Smooth muscle cell of the brain vasculature (primary cell): ENCODE measurements at regions not wholly inside any gene's neighbourhood (a gene's known extent, or its start where the extent isn't known, plus 50 kb on each side); places are given as distances from the start of the nearest gene placed in this dataset.

ENCODE experiments used
- DNase-seq: peaks from one replicate; pipeline ENCODE4 v3.0.0-alpha.2; 2012; ENCODE audit warnings: low read depth, low spot score

DNA sequence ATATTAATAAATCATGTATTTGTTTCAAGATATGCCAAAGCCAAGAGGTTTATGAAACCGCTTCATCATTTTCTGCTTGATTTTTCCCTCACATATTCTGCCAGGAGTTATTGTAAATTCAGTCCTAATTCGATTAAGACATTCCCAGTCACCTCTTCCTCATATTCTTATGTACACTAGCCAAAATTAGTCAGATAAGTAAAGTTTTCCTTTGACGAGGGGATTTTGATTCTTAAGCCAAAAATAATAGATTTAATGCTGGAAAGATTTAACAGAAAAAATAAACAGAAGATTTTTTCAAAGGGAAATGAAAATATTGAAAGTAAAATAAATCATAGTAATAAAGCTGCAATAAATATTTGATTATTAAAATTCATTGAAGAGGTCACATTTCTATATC is 51.0 kb upstream of the VEGFC start:
- DNase-seq: no peak

DNA sequence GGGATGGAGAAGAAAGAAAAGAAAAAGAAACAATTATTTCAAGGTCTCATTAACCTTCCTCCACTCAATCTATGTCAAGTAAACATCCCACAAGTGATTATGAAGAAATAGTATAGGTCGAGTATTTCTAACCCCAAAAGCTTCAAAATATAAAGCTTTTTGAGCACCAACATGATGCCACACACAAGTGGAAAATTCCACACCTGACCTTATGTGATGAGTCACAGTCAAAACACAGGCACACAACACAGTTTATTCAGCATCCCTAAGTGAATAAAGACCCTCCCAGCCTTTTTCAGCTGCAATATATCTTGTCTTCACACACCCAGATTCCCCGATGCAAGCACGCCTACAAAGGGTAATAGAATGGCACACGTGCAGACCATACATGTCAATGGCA is 51.7 kb upstream of the VEGFC start:
- DNase-seq: no peak

DNA sequence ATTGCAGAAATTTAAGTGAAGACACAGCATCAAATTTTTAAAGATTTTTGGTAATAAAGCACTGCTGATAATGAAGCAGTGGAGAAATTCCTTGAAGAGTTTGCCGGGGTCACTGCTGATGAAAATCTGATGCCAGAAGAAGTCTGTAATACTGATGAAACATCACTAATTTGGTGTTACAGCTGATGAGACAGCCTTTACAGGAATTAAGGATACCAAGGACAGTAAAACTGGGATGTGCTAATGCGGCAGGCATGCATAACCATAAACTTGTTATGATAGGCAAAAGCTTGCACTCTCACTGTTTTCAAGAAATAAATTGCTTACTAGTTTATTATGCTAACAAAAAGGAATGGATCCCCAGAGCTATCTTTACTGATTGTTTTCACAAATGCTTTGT is 52.9 kb upstream of the VEGFC start:
- DNase-seq: no peak

DNA sequence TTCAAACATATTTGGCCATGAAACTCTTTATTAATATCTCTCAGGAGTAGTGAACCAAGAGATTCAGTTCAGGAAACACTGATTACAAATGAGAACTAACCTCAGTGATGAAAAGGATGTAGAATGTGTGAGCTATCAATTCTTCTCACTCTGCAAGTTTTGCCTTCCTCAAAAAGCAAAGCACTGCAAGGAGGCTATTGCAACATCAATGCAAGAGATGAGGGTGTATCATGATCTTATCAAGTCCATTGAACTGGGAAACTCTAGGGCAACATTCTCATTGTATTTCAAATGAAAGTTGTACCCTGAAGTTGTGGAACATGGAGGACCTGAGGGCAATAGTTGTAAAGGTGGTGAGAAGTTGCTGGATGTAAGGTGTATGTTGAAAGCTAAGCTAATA is 56.4 kb upstream of the VEGFC start:
- no peak for DNase-seq

DNA sequence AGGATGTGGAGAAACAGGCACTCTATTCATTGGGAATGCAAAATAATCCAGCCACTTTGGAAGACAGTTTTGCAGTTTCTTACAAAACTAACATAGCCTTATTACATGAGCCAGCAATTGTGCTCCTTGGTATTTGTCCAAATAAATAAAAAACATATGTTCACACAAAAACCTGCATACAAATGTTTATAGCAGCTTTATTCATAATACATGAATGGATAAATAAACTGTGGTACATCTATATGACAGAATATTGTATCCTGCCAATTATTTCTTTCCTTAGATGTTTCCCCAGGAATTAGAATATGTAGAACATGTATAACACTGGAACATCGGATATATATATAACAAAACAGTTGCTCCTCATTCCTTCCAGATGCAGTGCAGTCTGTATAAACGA is 57.7 kb upstream of the VEGFC start:
- DNase-seq: no peak

DNA sequence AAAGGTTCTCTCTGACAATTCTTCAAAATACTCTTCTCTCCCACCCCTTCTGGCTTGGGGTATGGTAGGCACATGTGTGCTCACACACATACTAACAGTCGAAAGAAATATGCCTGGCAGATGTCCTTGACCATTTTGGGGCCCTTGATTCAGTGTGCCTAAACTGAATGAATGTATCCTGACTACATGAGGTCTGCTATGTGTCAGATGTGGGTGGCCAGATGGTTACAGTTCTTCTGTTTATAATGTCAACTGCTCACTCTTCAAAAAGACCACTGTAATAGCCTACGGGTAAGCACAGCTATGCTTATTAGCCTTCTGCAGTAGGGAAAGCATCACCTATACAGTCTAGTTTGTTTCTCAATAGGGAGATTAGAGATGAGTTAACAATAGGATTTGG is 63.7 kb upstream of the VEGFC start:
- DNase-seq: no peak

DNA sequence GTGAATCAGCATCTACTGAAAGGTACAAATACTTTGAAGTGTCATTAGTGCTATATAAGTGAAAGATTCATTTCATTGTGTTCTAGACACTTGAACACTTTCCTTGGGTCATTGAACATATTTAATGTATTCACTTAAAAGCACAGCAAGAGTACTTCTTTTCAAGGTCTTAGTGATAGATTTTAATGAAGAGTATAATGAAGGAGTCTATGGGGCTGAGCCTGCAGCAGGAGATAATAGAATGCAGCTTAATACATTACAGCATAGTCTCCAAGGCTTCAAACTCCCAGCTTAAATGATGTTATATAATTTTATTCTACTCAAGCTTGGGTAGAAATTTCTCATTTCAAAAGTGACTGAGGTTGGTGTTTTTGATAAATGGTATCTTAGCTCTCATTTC is 66.1 kb upstream of the VEGFC start:
- no peak for DNase-seq

DNA sequence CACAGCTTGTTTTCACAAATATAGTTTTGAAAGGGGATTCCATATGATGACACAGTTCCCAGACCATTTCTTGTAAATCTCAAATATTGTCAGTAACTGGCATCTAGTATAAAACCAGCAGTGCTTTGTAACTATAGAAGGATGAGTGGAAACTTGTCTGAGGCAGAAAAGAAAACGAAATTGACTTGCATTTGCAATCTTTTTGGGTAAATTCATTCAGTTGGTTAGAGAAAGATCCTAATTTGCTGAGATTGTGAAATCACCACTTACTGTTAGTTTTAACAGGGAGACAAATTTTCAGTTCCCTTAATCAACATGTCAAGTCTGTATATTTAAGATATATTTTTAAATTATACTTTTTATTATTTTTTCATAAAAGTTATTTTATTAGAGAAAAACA is 71.5 kb upstream of the VEGFC start:
- DNase-seq: no peak

DNA sequence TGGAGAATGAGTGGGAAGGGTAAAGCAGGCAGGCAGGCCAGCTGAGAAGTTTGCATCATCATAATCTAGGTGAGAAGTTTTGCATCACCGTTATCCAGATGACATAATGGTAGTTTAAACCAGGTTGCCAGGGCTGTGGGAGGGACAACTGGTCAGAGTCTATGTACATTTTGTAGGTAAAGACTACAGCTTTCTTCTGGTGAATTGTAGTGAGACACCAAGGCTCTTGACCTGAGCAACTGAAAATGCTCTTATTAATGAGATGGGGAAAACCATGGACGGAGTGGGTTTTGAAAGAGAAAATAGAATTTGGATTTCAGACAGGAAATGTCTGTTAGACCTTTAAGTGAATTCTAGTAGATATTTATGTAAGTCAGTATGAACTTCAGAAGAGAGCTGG is 76.0 kb upstream of the VEGFC start:
- no peak for DNase-seq

DNA sequence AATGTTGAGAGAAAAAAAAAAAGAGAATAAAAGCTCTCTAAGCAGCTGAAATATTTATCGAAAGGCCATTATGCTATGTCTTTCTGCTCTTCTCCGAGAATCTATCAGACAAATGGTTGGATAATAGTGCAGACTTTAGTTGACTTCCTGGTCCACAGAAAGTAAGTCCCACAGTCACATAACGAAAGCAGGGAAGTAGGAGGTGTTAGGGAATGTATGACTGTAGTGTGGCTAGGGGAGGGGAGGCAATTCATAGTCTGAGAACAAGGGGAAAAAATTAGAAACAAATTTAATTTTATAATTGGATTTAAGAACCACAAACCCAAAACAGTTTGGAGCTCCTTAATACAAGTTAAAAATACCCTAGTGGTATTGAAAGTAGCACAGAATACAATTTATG is 79.7 kb upstream of the VEGFC start:
- no peak for DNase-seq

DNA sequence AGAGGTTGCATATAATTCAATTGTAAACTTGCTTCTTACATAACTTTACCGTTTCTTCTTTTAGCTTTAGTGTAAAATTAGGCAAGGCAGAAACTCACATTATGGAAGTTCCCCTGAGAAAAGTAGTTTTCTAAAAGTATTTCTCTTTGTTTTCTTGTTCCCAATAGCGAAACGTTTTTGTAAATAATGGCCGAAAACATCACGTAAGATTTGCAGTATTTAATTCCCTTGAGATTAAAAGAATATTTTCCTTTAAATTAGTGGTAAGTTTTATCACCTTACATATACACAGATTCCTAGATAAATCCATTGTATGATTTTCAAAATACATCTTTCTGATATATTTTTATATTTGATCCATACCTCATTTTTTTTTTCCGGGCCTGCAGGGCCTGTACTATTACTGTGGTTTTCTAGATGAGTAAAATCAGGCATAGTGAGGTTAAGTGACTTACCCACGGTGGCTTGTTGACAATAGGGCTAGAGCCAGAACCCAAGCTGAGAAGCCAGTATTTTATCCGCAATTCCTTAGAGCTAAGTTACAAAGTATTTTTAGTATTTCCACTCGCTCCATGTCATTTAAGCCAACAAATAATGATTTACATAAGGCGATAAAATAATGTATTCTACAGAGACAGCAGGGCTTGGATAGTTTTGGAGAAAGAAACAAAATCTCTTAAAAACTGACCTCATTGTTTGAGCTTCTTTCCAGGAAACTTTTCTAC is 82.2 kb upstream of the VEGFC start:
- DNase-seq: no peak

DNA sequence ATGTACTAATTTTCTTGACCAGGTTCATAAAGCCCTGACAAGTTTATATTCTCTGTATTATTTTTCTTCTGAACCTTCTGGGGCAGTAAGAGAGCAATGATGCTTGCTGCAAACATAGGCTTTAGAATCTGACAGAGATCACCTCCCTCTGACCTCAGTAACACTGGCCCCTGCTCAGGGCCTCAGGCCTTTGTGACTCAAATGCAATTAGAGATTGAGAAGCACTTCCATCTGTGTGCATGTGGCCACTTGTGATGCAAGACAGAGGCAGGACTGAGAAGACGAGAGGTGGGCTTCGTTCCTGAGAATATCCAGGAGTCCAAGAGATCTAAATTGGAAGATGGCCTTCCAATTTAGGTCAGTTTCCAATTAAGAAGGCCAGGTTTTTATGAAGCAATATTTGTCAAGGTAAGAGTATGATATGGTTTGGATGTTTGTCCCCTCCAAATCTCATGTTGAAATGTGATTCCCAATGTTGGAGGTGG is 82.8 kb upstream of the VEGFC start:
- no peak for DNase-seq

DNA sequence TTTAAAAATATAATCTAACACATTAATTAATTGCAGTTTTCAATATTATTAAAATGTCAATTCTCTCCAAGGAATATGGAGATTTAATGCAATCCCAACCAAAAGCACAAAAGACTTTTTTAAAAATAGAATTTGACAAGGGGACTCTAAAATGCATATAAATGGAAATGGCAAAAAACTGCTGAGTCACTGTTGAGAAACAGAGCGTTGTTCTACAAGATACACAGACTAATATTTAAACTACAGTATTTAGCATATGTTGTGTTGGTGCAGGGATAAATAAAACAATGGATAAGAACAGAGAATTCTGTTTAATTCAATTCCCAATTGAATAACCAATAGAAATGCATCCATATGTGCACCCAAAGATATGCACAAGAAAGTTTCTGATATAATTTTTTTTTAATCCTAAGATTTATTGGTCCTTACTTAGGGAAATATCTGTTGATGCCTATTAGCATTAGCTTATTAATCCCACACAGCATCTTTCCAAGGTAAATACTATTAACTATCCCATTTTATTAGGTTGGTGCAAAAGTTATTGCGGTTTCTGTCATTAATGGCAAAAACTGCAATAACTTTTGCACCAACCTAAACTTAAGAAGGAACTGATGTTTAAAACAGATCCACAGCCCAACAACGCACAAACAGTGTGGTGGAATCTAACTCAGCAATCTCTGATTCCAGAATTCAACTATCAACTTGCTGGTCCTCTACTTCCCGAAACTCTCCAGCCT is 86.8 kb upstream of the VEGFC start:
- DNase-seq: no peak

DNA sequence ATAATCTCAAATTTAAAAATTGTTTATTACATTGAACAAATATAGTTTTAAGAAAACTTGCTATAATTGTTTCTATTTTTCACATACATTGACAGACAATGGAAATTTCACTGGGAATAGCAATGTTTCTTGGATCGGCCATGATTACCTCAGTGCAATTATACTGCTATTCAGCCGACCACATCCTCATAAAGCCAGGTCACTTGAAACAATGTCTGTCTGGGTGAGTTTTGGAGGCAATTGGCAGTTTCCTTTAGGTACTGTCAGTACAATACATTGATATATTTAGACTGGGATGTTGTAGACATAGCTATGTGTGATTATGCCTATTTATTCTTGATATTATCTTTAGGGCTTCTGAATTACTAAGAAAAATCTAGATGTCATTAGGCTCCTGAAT is 89.5 kb upstream of the VEGFC start:
- DNase-seq: no peak

DNA sequence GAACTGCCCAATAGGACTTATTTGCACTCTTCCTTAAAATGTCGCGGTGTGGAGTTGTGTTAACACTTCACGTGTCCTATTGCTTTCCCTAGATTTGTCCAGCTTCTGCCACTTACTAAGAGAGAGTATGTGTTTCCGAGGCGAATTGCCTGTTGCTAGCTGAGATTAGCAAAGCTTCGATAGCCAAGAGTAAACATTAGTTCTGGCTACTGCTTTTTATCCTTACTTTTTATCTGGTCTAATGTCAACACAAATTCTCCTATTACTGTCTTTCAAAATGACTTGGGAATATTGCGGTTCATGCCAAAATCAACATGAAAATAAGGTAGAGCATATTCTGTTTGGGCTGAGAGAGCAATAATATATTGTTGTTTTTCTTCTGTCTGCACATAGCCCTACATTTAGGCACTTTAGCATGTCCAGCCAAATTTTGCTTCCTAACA is 90.4 kb upstream of the VEGFC start:
- no peak for DNase-seq

DNA sequence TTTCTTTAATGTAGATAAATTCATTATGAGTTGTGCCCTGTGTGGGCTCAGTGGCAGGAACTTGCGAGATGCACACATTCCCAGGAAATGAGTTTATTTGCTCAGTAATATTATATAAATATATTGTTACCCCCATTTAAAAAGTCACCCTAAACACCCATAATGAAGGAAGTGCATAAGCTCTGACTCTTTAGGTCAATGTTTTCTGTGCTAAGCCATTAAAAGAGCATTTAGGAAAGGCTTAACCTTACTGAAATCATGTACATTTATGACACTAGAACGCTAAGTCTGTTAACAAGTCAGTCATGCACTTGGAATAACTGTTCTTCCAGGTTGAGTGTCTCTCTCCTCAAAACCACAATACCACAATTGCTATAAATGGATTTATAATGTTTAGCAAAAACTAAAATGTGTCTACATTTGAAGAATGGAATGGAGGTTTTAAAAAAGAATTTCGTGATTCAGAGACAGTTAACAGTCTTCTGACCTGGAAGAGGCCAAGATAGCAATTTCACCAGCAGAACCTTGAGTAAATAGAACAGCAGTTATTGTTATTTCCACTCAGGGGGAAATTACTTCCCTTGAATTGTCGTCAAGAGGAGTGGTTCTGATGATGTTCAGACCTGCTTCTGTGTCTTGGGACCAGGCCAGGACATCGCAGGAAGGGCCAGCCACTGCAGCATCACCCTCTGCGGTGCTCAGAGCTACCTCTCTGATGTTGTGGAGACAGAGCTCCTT is 91.1 kb upstream of the VEGFC start:
- no peak for DNase-seq

DNA sequence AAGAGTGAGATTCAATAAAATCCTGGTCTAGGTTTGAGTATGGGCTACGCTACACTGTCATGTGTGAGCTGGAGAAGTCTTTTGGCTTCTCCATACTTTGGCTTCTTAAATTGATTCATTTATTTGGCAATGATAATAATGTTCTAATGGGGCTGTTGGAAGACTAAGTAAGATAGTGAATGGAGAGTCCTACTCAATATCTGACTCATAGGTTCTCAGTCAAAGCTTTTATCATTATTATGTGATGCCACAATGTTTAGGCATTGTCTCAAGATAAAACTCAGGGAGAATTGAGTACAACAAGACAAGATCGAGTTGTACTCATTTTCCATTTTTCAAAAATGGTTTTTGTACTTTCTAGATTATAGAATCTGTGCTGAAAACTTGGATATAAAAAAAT is 92.5 kb upstream of the VEGFC start:
- DNase-seq: no peak

DNA sequence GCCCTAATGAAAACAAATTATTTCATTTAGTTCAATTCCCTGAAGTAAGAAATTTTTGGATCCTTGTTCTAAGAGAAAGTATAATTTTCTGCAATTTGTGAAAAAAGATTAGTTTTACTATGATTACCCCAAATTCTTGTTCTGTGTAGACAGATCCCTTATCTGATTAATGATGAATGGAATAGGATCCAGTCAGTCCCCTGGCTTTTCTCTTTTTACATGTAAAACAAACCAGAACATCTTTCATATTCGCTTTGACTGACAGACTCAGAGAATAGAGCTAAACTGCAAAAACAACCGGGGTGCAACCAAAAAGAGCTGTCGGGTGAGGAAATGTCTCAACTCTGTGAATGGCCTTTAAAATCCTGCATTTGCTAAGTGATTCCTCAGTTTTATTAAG is 93.4 kb upstream of the VEGFC start:
- DNase-seq: no peak

DNA sequence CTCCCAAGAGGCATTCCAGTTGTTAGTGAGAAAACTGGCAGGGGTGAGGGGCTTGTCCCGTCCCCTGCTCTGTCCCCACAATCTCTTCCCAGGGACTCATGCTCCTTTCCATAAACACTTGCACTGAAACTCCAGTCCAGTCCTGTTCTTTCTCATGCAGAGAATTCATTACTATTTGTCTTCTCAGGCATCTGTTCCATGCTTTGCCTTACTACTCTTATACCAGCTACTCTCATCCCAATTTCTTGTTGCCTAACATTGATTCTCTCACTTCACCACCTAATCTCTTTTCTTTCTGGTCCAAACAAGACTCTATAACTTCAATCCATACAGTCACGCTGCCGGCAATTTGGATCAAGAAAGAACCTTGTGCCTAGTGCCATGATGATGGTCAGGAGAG is 97.1 kb upstream of the VEGFC start:
- DNase-seq: no peak

DNA sequence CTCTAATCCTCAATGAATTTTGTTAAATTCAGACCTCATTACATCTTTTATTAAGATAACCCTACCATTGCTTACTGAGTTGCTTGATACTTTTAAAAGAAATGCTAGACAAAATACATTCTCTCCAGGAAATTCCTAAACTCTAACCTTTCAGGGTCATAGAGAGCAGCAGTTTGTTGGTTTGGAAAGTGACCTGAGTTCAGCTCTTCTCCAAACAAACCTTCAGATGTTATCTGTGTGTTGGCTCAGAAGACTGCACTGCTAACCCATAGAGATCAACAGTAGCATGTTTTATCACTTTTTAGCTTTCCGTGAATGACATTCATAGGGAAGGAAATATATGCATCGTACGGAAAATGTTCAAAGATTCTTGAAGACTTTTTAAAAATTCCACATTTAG is 101.8 kb upstream of the VEGFC start:
- no peak for DNase-seq

DNA sequence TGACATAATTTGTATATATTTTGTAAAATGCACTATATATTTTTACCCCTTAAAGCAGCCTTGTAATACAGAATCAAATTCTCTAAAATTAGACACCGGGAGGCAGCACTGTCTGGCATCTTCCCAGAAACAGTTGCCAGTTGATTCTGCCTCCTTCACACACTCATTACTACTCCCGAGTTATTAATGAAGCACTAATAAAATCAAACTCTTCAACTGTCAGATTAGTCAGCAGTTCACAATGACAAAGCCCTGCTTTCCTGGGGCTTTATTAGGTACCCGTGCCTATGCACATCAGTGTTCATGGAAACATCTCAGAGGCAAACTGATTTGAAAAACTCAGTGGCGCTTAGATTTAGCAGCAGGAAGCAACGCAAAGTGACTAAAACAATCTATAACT is 103.5 kb upstream of the VEGFC start:
- DNase-seq: no peak

DNA sequence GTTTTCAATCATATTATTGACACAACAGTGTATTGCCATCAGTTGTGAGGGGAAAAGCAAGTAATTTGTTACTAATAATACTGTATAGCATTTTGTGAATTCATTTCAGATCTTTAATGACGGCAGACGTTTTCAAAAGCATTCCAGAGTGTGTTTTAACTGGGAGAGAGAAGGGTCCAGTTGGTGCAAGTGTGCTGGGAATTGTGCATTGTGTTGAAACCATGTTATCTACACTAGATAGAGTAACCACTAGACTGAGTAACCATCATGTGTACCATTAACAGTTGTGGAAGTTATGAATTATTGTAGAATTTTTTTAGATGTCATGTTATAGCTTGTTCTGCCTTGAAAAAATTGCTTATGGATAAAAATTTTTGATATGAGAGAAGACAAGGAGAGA is 104.5 kb upstream of the VEGFC start:
- no peak for DNase-seq

DNA sequence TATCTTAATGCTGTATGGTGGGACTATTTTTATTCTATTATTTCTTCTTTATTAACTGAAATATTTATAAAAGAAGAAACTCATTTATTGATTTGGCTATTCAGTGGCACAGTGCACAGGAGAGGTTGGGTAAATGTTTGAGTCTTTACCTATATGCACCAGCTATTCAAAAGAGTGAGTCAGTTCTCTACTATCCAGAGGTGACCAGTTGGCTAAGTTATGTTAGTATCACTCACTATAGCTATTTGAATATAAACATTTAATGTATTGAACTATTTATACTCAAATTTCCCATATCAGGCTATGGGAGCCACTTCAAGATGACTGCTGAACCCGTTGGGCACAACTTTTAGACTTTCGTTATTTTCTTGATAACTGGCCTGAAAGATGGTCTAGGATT is 106.1 kb upstream of the VEGFC start:
- no peak for DNase-seq
